ENCODE measurements at regions not wholly inside any gene's neighbourhood (a gene's known extent, or its start where the extent isn't known, plus 50 kb on each side); places are given as distances from the start of the nearest gene placed in this dataset.

DNA sequence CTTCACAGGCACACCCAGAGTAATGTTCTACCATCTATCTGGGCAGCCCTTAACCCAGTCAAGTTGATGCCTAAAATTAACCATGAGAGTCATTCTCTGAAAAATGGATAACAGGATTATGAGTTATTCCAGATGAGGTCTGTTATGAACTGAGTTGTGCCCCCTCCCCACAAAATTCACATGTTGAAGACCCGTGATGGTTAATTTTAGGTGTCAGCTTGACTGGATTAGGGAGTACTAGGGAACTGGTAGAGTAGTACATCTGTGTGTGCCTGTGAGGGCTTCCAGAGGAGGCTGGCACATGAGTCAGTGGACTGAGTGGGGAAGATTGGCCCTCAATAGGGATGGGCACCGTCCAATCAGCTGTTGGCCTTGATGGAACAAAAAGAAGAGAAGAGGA lies 110.4 kb upstream of the MYCN start:
- no peak for ATAC-seq
- CTCF ChIA-PET = no interaction called here
- Mint-ChIP-seq H3K4me3 (no peak overlapping the region), H3K36me3 (no peaks in the 10 kb centered on the region), H3K27me3 (no peaks in the 10 kb centered on the region), H3K4me1 (no peaks in the 10 kb centered on the region), H3K27ac (no peak overlapping the region), H3K9me3 (ENCODE audit: low read depth) (no peaks in the 10 kb centered on the region)
- DNase-seq = no peak

DNA sequence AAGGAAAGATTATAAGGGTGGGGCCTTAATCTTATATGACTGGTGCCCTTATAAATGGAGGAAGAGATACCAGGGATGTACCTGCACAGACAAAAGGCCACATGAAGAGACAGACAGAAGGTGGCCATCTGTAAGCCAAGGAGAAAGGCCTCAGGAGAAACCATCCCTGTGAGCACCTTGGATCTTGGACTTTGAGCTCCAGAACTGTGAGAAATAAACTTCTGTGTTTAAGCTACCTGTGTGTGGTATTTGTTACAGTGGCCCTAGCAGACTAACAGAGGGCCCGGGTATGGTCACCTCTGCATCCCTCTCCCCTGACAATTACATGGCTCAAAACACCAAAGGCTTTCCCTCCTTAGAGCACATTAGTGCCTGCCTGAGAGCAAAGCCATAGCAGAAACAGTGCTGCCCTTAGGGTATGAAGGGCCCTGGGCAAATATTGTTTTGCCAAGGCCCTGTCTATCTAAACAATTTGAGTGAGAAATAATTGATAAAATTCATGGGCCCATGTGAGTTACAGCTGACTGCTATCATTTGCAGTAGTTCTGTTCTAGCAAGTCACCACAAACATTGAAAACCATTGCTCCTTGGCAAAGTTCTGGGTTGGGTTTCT lies 109.3 kb upstream of the MYCN start:
- H3K36me3 Mint-ChIP-seq = no peaks in the 10 kb centered on the region
- H3K9me3 Mint-ChIP-seq (ENCODE audit: low read depth) = no peaks in the 10 kb centered on the region
- DNase-seq (no peak), ATAC-seq (no peak)
- no peaks in the 10 kb centered on the region for H3K27me3 Mint-ChIP-seq
- H3K4me3 Mint-ChIP-seq = no peak overlapping the region
- CTCF ChIA-PET = no interaction called here
- no peak overlapping the region for H3K27ac Mint-ChIP-seq
- H3K4me1 Mint-ChIP-seq = no peaks in the 10 kb centered on the region

DNA sequence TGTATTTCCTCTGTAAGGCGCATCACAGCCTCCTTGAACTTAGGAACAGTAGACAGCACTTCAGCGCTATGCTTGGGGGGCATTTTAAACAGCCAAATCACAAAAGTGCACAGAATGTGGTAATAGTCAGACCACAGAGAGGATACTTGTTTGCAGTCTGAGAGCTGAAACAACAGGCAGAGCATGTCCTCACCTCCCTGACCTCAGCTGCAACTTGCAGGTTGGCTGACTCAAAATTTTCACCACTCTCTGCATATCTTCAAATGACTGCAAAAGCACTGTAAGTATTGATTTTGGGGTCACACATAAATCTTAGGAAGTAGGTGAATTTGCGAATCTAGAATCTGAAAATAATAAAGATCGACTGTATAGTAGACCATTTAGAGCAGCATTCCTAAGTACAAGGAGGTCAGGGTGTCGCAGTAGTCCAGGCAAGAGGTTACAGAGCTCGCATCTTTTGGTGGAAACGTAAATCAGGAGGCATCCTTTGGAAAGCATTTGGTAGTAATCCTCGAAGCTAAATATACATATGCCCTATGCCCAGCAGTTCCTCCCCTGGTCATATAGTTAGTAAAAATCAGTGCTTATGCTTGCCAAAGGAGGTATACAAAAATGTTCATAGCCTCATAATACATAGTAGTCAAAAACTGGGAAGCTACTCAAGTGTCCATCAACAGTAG lies 108.2 kb upstream of the MYCN start:
- no peak overlapping the region for H3K27ac Mint-ChIP-seq
- ATAC-seq (no peak), DNase-seq (no peak)
- H3K9me3 Mint-ChIP-seq (ENCODE audit: low read depth) = no peaks in the 10 kb centered on the region
- no peak overlapping the region for H3K4me3 Mint-ChIP-seq
- H3K27me3 Mint-ChIP-seq = no peaks in the 10 kb centered on the region
- no peaks in the 10 kb centered on the region for H3K4me1 Mint-ChIP-seq
- no peaks in the 10 kb centered on the region for H3K36me3 Mint-ChIP-seq
- CTCF ChIA-PET = no interaction called here

DNA sequence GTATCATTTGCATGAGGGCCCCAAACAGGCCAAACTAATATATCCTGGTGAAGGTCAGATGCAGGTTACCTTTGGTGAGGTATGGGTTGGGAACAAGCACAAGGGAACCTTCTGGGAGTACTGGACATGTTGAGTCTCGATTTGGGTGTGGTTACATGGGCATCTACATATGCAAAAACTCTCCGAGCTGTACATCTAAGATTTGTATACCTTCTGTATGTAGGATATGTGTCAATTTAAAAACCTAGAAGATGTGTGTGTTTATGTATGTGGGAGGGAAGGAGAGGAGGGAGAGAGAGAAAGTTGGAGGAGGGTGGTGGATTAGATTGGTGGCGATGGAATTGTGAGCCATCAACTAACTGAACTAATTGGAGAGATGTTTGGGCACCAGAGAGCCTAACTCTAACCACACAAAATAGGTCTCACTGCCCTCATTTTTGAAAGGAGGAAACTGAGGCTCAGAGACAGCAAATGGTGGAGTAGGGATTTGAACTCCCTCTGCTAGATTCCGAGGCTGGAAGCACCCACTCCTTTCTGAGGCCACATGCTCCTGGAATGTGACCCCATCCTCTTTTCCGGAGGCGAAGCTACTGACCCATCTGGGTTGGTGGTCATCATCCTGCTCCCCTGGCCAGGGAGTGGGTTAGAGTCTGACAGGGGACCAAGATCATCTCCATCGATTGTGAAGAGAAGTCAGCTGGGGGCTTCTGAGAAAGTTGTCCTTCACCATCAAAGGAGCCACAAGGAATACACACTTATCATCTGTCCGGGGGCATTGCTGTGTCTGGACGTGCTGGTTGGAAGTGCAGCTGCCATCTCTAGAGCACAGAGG lies 107.3 kb upstream of the MYCN start:
- H3K9me3 Mint-ChIP-seq (ENCODE audit: low read depth) = no peaks in the 10 kb centered on the region
- DNase-seq = no peak
- no peak overlapping the region for H3K4me3 Mint-ChIP-seq
- no peaks in the 10 kb centered on the region for H3K36me3 Mint-ChIP-seq
- no peaks in the 10 kb centered on the region for H3K4me1 Mint-ChIP-seq
- CTCF ChIA-PET = no interaction called here
- ATAC-seq = no peak
- H3K27ac Mint-ChIP-seq = no peak overlapping the region
- no peaks in the 10 kb centered on the region for H3K27me3 Mint-ChIP-seq

DNA sequence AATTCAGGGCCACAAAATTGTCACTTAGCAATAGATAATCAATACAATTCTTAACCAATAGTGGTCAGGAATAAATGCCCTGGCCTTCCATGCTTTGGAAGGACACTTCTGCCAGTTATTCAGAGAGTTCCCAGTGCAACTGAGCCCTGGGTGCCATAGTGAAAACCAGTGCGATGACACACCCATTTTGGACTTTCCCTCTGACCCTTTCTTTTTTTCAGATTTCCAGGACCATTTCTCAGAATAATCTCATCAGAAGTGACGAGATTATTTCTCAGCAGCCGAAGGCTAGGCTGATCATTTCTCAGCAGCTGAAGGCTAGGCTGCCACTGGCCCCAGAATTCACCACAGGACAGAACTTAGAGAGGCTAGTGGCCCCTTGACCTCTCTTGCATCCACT lies 106.6 kb upstream of the MYCN start:
- no peak for DNase-seq
- ATAC-seq = no peak
- Mint-ChIP-seq H3K4me1 (no peaks in the 10 kb centered on the region), H3K27ac (no peak overlapping the region), H3K27me3 (no peaks in the 10 kb centered on the region), H3K4me3 (no peak overlapping the region), H3K9me3 (ENCODE audit: low read depth) (no peaks in the 10 kb centered on the region), H3K36me3 (no peaks in the 10 kb centered on the region)
- CTCF ChIA-PET = no interaction called here

DNA sequence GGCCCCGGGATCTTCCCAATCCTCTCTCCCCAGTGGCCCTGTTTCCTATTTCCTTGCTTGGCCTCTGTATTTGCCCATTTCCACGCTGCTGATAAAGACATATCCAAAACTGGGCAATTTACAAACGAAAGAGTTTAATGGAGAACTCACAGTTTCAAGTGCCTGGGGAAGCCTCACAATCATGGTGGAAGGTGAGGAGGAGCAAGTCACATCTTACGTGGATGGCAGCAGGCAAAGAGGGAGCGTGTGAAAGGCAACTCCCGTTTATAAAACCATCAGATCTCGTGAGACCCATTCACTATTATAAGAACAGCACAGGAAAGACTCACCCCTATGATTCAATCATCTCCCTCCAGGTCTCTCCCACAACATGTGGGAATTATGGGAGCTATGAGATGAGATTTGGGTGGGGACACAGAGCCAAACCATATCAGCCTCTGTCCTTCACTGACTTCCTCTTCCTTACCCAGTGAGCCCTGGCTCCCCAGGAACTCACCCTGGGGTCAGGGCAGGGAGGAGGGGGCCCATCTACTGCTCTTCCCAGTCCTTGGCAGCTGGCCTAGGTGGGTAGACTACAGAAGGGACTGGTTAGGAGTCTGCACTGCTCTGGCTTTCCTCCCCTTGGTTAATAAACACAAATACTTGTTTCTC lies 105.8 kb upstream of the MYCN start:
- no peak for ATAC-seq

DNA sequence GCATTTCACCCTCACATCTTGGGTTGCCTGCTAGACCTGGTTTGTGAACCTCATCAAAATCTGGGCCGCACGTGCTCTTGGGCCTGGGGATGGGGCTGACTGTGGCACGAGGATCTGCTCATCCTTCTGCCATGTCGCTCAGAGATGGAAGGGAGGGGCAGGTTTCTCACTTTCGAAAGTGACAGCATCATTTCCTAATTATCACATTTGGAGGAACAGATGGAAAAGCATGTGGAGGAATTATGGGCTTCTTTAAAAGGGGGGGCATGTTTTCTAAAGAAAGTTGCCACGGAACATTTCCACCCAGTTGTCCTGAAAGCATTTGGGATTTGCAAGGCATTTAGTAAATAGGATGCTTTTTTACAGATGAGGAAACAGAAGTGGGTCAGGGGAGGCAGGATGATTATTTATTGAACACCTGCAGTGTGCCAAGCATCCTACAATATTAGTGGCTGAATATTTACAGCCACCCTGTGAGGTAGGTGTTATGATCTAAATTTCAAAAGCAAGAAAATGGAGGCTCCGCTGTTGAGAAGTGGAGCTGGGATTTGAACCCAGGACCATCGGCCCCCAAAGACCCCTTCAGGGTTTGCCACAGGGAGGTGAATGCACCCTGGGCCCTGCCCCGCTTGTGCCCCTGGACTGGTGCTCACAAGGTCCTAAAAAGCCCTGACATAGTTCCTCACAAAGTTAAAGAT lies 104.2 kb upstream of the MYCN start:
- Mint-ChIP-seq H3K4me1 (no peaks in the 10 kb centered on the region), H3K9me3 (ENCODE audit: low read depth) (no peaks in the 10 kb centered on the region), H3K27ac (no peak overlapping the region), H3K27me3 (no peaks in the 10 kb centered on the region), H3K36me3 (no peaks in the 10 kb centered on the region), H3K4me3 (no peak overlapping the region)
- no peak for ATAC-seq
- CTCF ChIA-PET = no interaction called here
- DNase-seq = no peak

More for the DNA sequence above, 105.8 kb upstream of the MYCN start:
- Mint-ChIP-seq H3K4me1 (no peaks in the 10 kb centered on the region), H3K4me3 (no peak overlapping the region), H3K27ac (no peak overlapping the region), H3K36me3 (no peaks in the 10 kb centered on the region), H3K27me3 (no peaks in the 10 kb centered on the region), H3K9me3 (ENCODE audit: low read depth) (no peaks in the 10 kb centered on the region)
- CTCF ChIA-PET = no interaction called here
- no peak for DNase-seq

DNA sequence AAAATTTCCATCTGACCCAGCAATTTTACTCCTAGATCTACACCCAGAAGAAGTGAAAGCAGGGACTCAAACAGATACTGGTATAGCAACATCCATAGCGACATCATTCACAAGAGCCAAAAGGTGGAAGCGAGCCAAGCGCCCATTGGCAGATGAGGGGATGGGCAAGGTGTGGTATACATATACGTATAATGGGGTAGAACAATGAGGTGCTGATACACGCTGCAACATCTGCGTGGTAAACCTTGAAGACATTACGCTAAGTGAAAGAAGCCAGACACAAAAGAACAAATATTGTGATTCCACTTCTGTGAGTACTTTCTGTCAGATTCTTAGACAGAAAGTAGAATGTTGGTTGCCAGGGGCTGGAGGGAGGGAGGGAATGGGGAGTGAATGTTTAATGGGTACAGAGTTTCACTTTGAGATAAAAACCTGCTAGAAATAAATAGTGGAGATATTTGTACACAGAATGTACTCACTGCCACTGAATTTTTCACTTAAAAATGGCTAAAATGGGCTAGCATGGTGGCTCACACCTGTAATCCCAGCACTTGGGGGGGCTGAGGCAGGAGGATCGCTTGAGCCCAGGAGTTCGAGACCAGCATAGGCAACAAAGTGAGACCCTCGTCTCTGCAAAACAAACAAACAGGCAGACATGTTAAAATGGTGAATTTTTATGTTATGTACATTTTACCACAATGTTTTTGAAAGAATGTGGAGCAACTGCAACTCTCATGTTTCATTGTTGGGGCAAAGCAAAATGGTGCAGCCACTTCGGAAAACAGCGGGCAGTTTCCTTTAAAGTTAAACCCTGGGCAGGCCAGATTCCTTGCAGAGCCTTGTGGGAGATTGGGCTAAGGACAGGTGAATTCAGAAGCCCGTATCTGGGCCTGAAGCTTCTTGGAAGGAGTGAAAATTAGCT lies 103.4 kb upstream of the MYCN start:
- Mint-ChIP-seq H3K36me3 (no peaks in the 10 kb centered on the region), H3K4me3 (no peak overlapping the region), H3K4me1 (no peaks in the 10 kb centered on the region), H3K27ac (no peak overlapping the region), H3K27me3 (no peaks in the 10 kb centered on the region), H3K9me3 (ENCODE audit: low read depth) (no peaks in the 10 kb centered on the region)
- no peak for DNase-seq
- ATAC-seq = no peak
- CTCF ChIA-PET = no interaction called here

DNA sequence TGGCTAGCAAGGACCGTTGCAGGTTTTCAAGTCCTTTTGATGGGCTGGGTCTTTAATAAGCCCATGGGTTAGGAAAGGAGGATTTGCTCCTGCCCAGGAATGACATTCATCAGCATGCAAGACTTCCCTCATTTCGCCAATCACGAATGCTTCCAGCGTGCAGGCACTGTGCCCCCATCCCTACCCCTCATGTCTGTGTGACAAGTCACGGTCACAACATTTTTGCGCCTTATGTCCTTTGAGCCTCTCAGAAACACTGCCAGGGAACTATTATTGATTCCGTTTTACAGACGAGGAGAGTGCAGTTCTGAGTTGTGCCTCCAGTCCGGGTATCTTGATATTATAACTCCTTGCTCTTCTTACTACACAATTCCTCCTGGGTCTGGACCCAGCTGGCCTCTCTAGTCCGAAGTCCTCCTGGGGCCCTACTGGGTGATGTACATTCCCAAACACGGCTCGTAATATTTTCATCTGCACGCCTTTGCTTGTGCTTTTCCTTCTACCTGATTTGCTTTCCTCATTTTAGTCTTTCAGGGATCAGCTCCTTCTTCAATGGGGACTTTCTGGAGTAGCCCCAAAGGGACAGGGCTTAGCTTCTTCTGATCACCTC lies 101.8 kb upstream of the MYCN start:
- CTCF ChIA-PET = no interaction called here

DNA sequence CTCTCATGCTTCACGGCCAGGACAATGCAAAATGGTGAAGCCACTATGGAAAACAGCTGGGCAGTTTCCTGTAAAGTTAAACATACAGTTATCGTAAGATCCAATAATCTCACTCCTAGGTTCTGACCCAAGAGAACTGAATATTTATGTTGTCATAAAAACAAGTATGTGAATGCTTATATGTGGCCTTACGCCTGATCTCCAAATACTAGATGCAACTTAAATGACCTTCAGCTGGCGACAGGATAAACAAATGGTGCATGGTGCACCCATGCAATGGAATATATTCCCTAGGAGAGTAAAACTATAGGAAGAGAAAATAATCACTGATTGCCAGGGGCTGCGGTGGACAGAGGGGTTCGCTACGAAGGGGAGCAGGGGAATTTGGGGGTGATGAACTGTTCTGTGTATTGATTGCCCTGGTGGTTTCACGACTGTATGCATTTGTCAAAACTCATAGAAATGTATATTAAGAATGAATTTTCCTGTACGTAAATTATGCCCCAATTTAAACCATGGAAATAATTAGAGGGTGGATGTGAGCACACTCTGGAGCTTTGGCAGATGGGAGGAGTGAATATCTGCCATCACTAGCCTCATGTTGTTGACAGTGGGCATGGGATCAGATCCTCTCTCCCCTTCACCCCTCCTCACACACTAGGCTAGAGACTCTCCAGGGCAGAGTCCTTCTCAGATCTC lies 100.8 kb upstream of the MYCN start:
- H3K9me3 Mint-ChIP-seq (ENCODE audit: low read depth) = no peaks in the 10 kb centered on the region
- H3K36me3 Mint-ChIP-seq = no peaks in the 10 kb centered on the region
- H3K4me3 Mint-ChIP-seq = no peak overlapping the region
- CTCF ChIA-PET = no interaction called here
- H3K4me1 Mint-ChIP-seq = no peaks in the 10 kb centered on the region
- no peak for DNase-seq
- no peaks in the 10 kb centered on the region for H3K27me3 Mint-ChIP-seq
- ATAC-seq = no peak
- no peak overlapping the region for H3K27ac Mint-ChIP-seq

More for the DNA sequence above, 101.8 kb upstream of the MYCN start:
- Mint-ChIP-seq H3K9me3 (ENCODE audit: low read depth) (no peaks in the 10 kb centered on the region), H3K4me1 (no peaks in the 10 kb centered on the region), H3K4me3 (no peak overlapping the region), H3K36me3 (no peaks in the 10 kb centered on the region), H3K27me3 (no peaks in the 10 kb centered on the region), H3K27ac (no peak overlapping the region)
- no peak for ATAC-seq
- DNase-seq = no peak

DNA sequence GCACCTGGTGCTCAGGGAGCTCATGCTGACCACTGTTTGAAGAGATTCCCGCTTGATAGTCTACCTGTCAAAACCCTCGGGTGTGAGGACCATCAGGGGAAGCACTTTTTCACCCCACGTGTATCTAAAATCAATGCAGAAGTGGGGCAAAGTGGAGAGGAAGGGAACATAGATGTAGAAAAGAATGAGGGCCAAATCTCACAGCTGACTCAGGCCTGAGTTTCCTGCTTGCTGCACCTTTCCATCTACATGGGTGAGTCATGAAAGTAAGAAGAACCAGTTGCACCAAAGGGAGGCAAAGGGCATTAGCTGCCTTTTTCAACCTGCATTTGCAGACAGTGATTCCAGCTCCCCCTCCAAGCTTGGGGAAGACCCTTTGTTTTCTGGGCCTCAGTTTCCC lies 100.2 kb upstream of the MYCN start:
- CTCF ChIA-PET = no interaction called here
- no peak overlapping the region for H3K4me3 Mint-ChIP-seq
- H3K4me1 Mint-ChIP-seq = no peaks in the 10 kb centered on the region
- no peaks in the 10 kb centered on the region for H3K36me3 Mint-ChIP-seq
- no peaks in the 10 kb centered on the region for H3K9me3 Mint-ChIP-seq (ENCODE audit: low read depth)
- no peaks in the 10 kb centered on the region for H3K27me3 Mint-ChIP-seq
- ATAC-seq = no peak
- DNase-seq = no peak
- H3K27ac Mint-ChIP-seq = no peak overlapping the region

DNA sequence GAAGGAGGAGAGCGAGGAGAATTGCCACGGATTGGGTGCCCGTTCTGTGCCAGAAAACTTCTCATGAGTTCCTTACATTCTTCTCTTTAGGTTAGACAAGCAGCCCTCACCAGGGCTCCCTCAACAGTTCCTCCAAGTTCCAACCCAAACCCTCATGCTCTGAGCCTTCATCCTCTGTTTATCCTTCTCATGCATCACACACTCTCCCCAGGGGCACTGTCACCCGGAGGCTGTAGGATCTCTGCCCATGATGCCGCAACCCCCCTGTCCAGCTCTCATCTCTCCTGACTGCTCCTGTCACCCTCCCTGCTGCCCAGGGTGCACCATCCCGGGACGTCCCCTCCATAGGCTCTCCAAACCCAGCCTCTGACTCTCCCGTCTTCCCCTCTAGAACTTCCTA lies 99.4 kb upstream of the MYCN start:
- no peaks in the 10 kb centered on the region for H3K36me3 Mint-ChIP-seq
- no peaks in the 10 kb centered on the region for H3K9me3 Mint-ChIP-seq (ENCODE audit: low read depth)
- no peak overlapping the region for H3K27ac Mint-ChIP-seq
- CTCF ChIA-PET = no interaction called here
- H3K4me3 Mint-ChIP-seq = no peak overlapping the region
- DNase-seq (no peak), ATAC-seq (no peak)
- no peaks in the 10 kb centered on the region for H3K4me1 Mint-ChIP-seq
- H3K27me3 Mint-ChIP-seq = no peaks in the 10 kb centered on the region

Data from activated CD8-positive, alpha-beta memory T cell treated with anti-CD3 and anti-CD28 coated beads, Interleukin-2, amount 10 ng/mL, durations not matched to agents 7 days and 5 days (primary cell).